Activated CD4-positive, alpha-beta T cell treated with anti-CD3 and anti-CD28 coated beads for 36 hours (primary cell): ENCODE measurements at regions not wholly inside any gene's neighbourhood (a gene's known extent, or its start where the extent isn't known, plus 50 kb on each side); places are given as distances from the start of the nearest gene placed in this dataset.

ENCODE experiments used
- ATAC-seq: fragments of 200-7000 bp; cut with Tn5 transposase; one replicate; pipeline ENCODE4 v1.10.0; 2021; ENCODE audit warnings: mild to moderate bottlenecking, moderate library complexity
- CTCF ChIA-PET: fragments of 350-600 bp; sonication (Branson Sonifier 250); formaldehyde crosslinking; loops from one replicate; lab custom pipeline; 2021; ENCODE audit warnings: antibody characterized with exemption; lab: Charles Lee
- POLR2A ChIA-PET: fragments of 350-600 bp; sonication (Branson Sonifier 250); formaldehyde crosslinking; loops from one replicate; lab custom pipeline; 2021; ENCODE audit warnings: antibody characterized with exemption, inconsistent platforms; lab: Charles Lee
- DNase-seq: peaks from one replicate; pipeline ENCODE4 v3.0.0-alpha.2; 2020
- H3K27ac Mint-ChIP-seq: one replicate; pipeline ENCODE4 v1.8.0; 2021; ENCODE audit warnings: mixed read lengths
- H3K27me3 Mint-ChIP-seq: one replicate; pipeline ENCODE4 v1.8.0; 2021; ENCODE audit warnings: mixed read lengths
- H3K36me3 Mint-ChIP-seq: one replicate; pipeline ENCODE4 v1.8.0; 2021; ENCODE audit warnings: low read depth, mixed read lengths
- H3K4me1 Mint-ChIP-seq: one replicate; pipeline ENCODE4 v1.8.0; 2021; ENCODE audit warnings: mixed read lengths
- H3K4me3 Mint-ChIP-seq: one replicate; pipeline ENCODE4 v1.8.0; 2021; ENCODE audit warnings: mild to moderate bottlenecking, moderate library complexity, mixed read lengths
- H3K9me3 Mint-ChIP-seq: one replicate; pipeline ENCODE4 v1.8.0; 2021; ENCODE audit warnings: low read depth, mixed read lengths
- intact Hi-C, 2 experiments: fragments of 100-400 bp; cut with DNase I in 1 of 2; cut with micrococcal nuclease in 1 of 2; formaldehyde crosslinking; loops; one replicate each; pipeline versions ENCODE4 v1.14.2 to v1.15.1; 2022 to 2024; cut with DNase I, micrococcal nuclease

DNA sequence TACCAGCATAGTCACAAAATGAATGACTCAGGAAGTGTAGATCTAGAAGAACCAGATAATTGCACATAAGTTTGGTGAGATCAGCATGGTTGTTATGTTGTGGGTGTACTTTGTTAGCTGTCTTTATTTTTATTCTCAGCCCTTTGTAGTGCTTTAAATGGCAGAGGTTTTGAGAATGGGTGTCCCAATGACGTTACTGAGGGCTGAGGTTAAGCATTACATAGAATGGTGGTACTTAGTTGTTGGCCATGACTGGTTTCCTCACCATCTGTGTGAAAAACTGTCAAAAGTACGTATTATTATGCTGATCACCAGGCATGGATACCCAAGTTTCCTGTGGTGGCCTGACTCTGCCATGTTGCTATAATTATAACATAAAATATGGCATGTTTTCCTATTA, 165.8 kb downstream of the UBE2E3 start:
- no peak overlapping the region for H3K27ac Mint-ChIP-seq
- intact Hi-C loops = no loop called here
- peaks cover 2% of the 10 kb centered on the region for H3K9me3 Mint-ChIP-seq
- peaks cover 10% of the 10 kb centered on the region for H3K36me3 Mint-ChIP-seq
- H3K4me3 Mint-ChIP-seq = no peak overlapping the region
- DNase-seq = no peak
- CTCF ChIA-PET = interaction anchor here (0.6 to 3.4 kb wide), 6 partner anchors 17 to 341 kb away, joined by 3 to 9 read pairs (median 4); partner anchors contain the start of gene ITGA4
- no peak for ATAC-seq
- POLR2A ChIA-PET = interaction anchor here (0.6 kb wide), 1 partner anchor 543 kb away, joined by 3 read pairs; no protein-coding TSS in a partner anchor
- no peaks in the 10 kb centered on the region for H3K27me3 Mint-ChIP-seq
- H3K4me1 Mint-ChIP-seq = peaks cover 56% of the 10 kb centered on the region

DNA sequence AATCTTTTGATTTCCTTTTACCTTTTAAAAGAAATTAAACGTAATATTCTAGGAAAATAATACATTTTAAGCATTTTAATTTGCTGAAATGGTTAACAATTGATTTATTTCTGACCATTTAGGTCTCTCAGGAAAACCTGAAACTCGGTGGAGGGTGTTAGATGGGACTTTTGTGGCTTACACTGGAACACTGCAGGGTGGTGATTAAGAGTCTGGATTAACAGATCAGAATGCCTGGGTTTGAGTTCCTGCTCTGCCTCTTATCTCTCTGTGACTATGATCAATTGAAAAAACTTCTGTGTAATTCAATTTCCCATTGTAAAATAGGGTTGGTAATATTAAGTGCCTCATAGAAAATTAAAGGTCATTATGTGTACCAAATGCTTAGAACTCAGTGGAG, 168.7 kb downstream of the UBE2E3 start:
- Mint-ChIP-seq H3K27ac (no peak overlapping the region), H3K4me3 (no peak overlapping the region), H3K9me3 (peaks cover 2% of the 10 kb centered on the region), H3K4me1 (peaks cover 57% of the 10 kb centered on the region), H3K36me3 (peaks cover 10% of the 10 kb centered on the region), H3K27me3 (no peaks in the 10 kb centered on the region)
- intact Hi-C loops = no loop called here
- CTCF ChIA-PET = no interaction called here
- POLR2A ChIA-PET = no interaction called here
- ATAC-seq (no peak), DNase-seq (no peak)

DNA sequence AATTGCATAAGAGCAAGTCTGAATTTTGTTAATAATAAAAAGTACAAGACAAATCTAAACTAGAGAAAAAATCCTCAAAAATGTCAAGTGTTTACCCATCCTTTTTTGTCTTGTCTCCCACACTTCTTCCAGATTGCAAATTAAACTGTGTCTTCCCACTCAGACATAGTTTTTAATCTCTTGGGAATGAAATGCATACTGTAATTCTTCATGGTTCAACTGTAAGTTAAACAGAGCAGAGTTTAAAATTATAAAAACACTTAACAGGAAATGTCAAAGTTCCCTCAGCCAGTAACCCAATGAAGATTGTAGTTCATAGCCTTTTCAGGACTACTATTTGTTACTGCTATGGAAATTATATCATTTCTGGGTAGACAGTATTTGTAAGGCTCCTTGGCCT, 171.8 kb downstream of the UBE2E3 start:
- no peak for ATAC-seq
- H3K4me3 Mint-ChIP-seq = no peak overlapping the region
- no peaks in the 10 kb centered on the region for H3K27me3 Mint-ChIP-seq

DNA sequence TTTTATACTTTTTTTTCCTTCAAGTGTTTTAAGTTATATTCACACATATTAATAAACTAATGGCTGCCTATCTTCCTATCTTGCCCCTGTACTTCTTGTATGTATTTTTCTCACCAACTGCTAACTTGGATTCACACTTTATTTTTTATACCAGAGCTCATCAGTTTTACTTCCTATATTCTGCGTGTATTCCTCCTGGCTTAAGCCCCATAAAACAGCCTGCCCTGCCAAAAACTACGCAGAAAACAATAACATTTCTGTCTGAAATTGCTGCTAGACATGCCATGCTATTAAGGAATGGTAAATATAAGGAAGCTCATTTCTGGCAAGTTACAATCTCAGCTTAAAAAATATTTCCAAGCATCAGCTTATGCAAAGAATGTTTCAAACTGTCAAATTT, 172.3 kb downstream of the UBE2E3 start:
- no peak for ATAC-seq
- Mint-ChIP-seq H3K27me3 (no peaks in the 10 kb centered on the region), H3K4me3 (no peak overlapping the region), H3K4me1 (peaks cover 39% of the 10 kb centered on the region), H3K9me3 (peaks cover 7% of the 10 kb centered on the region), H3K27ac (no peak overlapping the region), H3K36me3 (peaks cover 7% of the 10 kb centered on the region)
- POLR2A ChIA-PET = no interaction called here
- intact Hi-C loops = no loop called here
- CTCF ChIA-PET = interaction anchor here (0.9 to 1.8 kb wide), 5 partner anchors 9 to 48 kb away, joined by 3 to 6 read pairs (median 5); no protein-coding TSS in a partner anchor
- DNase-seq = no peak

More for the DNA sequence above, 171.8 kb downstream of the UBE2E3 start:
- intact Hi-C loops = no loop called here
- ChIA-PET CTCF (interaction anchor here (1.4 to 1.8 kb wide), 2 partner anchors 10 to 26 kb away, joined by 5 to 6 read pairs; no protein-coding TSS in a partner anchor), POLR2A (no interaction called here)
- Mint-ChIP-seq H3K9me3 (peaks cover 7% of the 10 kb centered on the region), H3K27ac (peak overlapping the region; percentile 47), H3K4me1 (peaks cover 39% of the 10 kb centered on the region), H3K36me3 (peaks cover 7% of the 10 kb centered on the region)
- DNase-seq = no peak

DNA sequence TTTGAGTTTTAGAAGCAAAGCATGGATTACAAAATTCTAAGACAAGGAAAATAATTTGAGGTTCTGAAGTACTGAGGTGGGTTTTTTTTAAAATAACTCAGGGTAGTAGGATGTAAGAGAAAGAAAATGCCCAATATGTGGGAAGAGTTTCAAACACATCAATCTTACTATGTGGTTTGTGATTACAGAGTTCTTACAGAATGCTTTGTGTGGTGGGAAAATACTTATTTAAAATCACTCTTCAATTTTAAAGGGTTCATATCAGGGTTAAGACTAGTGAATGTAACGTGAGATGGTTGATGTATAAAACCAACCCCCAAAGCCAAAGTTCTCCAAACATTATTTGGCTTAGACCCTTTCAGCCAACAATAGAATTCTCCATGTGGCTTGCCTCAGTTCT, 173.5 kb downstream of the UBE2E3 start:
- CTCF ChIA-PET = interaction anchor here (0.6 to 1.8 kb wide), 4 partner anchors 10 to 205 kb away, joined by 3 to 6 read pairs (median 4); no protein-coding TSS in a partner anchor
- H3K27me3 Mint-ChIP-seq = no peaks in the 10 kb centered on the region
- no peak for DNase-seq
- intact Hi-C loops = no loop called here
- no peak overlapping the region for H3K4me3 Mint-ChIP-seq
- peaks cover 7% of the 10 kb centered on the region for H3K9me3 Mint-ChIP-seq
- H3K27ac Mint-ChIP-seq = no peak overlapping the region
- H3K4me1 Mint-ChIP-seq = peaks cover 32% of the 10 kb centered on the region
- peaks cover 9% of the 10 kb centered on the region for H3K36me3 Mint-ChIP-seq
- POLR2A ChIA-PET = no interaction called here
- ATAC-seq = no peak

DNA sequence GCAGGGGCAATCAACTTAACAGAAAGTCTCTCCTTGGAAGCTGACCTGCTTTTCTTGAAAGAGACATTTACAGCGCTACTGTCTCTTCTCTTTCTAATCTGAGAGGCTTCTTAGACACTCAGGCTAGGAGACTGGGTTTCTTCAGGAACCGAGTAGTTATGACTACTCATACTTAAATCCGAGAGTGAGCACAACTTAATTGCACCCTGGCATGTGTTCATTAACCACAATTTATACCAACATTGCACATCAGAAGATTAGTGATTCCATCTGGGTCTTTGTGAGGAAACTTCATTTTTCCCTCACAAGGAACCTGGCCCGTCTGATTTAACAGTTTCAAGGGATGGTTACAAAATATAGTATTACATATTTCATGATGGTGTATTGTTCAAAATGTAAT, 176.9 kb downstream of the UBE2E3 start:
- peaks cover 20% of the 10 kb centered on the region for H3K4me1 Mint-ChIP-seq
- H3K9me3 Mint-ChIP-seq = peaks cover 9% of the 10 kb centered on the region
- H3K27me3 Mint-ChIP-seq = no peaks in the 10 kb centered on the region
- no peak for DNase-seq
- H3K27ac Mint-ChIP-seq = no peak overlapping the region
- CTCF ChIA-PET = no interaction called here
- peaks cover 9% of the 10 kb centered on the region for H3K36me3 Mint-ChIP-seq
- no peak for ATAC-seq
- POLR2A ChIA-PET = no interaction called here
- intact Hi-C loops = no loop called here
- no peak overlapping the region for H3K4me3 Mint-ChIP-seq

DNA sequence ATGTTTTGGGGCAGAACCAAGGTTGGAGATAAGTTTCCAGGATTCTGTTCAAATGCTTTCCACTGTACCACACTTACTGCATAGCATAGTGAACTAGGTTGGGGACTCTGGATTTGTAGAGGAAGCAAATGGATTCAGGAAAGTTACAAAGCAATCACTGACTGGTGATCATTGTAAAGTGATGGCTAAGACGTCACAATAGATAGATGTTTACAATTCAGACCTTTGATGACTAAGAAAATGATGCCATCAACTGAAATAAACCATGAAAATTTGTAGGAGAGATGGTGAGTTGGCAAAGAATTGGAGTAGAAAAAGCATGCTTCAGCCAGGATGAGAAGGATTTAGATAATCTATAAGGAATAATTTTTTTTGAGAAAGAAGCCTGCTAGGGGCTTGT, 178.0 kb downstream of the UBE2E3 start:
- DNase-seq (no peak), ATAC-seq (no peak)
- H3K36me3 Mint-ChIP-seq = peaks cover 9% of the 10 kb centered on the region
- H3K27ac Mint-ChIP-seq = no peak overlapping the region
- H3K27me3 Mint-ChIP-seq = no peaks in the 10 kb centered on the region
- H3K9me3 Mint-ChIP-seq = peaks cover 9% of the 10 kb centered on the region
- H3K4me3 Mint-ChIP-seq = no peak overlapping the region
- POLR2A ChIA-PET = no interaction called here
- intact Hi-C loops = no loop called here
- CTCF ChIA-PET = no interaction called here
- peaks cover 19% of the 10 kb centered on the region for H3K4me1 Mint-ChIP-seq

DNA sequence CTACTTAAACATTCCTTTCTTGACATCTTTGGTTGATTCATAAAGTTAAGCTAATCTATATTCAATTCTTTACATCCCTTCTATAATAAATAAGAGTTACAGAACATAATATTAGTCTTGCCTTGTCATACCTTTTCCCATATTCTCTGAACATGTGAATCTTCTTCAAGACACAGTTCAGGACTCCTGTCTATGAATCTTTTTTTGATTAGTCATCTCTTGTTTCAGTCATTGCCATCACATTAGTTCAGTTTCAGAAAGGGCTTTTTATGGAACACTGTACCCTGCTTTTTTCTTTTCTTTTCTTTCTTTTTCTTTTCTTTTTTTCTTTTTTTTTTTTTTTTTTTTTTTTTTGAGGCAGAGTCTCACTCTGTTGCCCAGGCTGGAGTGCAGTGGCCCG, 181.2 kb downstream of the UBE2E3 start:
- ATAC-seq = peak; percentile 54
- Mint-ChIP-seq H3K4me1 (peaks cover 37% of the 10 kb centered on the region), H3K4me3 (no peak overlapping the region), H3K27me3 (no peaks in the 10 kb centered on the region), H3K36me3 (peaks cover 20% of the 10 kb centered on the region), H3K27ac (no peak overlapping the region), H3K9me3 (peaks cover 9% of the 10 kb centered on the region)
- intact Hi-C loops = loop anchor here in 1 of 2 experiments (5.0 kb wide), 1 partner anchor 54 kb away; no protein-coding TSS in a partner anchor
- ChIA-PET CTCF (no interaction called here), POLR2A (no interaction called here)
- DNase-seq = no peak

DNA sequence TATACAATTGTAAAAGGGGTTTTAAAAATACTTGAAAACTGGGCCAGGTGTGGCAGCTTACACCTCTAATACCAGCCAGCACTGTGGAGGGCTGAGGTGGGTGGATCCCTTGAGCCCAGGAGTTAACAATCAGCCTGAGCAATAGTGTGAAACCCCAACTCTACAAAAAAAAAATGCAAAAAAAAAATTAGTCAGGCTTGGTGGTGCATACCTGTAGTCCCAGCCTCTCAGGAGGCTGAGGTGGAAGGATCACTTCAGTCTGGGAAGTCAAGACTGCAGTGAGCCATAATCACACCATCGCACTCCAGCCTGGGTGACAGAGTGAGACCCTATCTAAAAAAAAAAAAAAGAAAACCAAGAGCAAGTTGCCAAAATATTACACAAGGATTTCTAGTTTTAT, 182.7 kb downstream of the UBE2E3 start:
- intact Hi-C loops = loop anchor here in 1 of 2 experiments (5.0 kb wide), 1 partner anchor 56 kb away; no protein-coding TSS in a partner anchor
- peaks cover 14% of the 10 kb centered on the region for H3K9me3 Mint-ChIP-seq
- no peaks in the 10 kb centered on the region for H3K27me3 Mint-ChIP-seq
- peaks cover 38% of the 10 kb centered on the region for H3K4me1 Mint-ChIP-seq
- peak overlapping the region; percentile 23 for H3K27ac Mint-ChIP-seq
- POLR2A ChIA-PET = no interaction called here
- CTCF ChIA-PET = interaction anchor here (0.6 kb wide), 1 partner anchor 81 kb away, joined by 3 read pairs; no protein-coding TSS in a partner anchor
- peaks cover 25% of the 10 kb centered on the region for H3K36me3 Mint-ChIP-seq
- peak; percentile 64 for ATAC-seq
- peak; percentile 31 for DNase-seq
- H3K4me3 Mint-ChIP-seq = no peak overlapping the region

DNA sequence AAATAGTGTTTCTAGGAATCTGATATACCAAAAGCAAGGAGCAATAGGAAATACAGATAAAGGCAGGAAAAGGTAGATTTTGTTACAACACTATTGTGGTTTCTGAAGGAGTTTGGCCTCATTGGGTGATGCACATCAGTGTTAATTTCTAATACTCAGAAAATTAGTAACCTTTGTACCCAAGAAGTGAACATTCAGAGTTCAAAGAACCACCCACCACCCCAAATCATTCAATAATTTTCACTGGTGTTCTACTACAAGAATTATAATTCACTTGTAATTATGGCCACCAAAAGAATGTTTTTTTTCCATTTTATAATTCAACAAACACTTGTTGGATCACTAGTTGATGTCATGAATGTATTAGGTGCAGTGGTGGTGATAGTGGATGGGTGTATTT, 183.3 kb downstream of the UBE2E3 start:
- ATAC-seq (no peak), DNase-seq (no peak)
- ChIA-PET POLR2A (no interaction called here), CTCF (interaction anchor here (0.6 kb wide), 1 partner anchor 81 kb away, joined by 3 read pairs; no protein-coding TSS in a partner anchor)
- H3K36me3 Mint-ChIP-seq = peaks cover 26% of the 10 kb centered on the region
- H3K27ac Mint-ChIP-seq = peak overlapping the region; percentile 33
- H3K27me3 Mint-ChIP-seq = no peaks in the 10 kb centered on the region
- H3K4me1 Mint-ChIP-seq = peaks cover 39% of the 10 kb centered on the region
- no peak overlapping the region for H3K4me3 Mint-ChIP-seq
- intact Hi-C loops = loop anchor here in 1 of 2 experiments (5.0 kb wide), 1 partner anchor 56 kb away; no protein-coding TSS in a partner anchor
- H3K9me3 Mint-ChIP-seq = peaks cover 16% of the 10 kb centered on the region

DNA sequence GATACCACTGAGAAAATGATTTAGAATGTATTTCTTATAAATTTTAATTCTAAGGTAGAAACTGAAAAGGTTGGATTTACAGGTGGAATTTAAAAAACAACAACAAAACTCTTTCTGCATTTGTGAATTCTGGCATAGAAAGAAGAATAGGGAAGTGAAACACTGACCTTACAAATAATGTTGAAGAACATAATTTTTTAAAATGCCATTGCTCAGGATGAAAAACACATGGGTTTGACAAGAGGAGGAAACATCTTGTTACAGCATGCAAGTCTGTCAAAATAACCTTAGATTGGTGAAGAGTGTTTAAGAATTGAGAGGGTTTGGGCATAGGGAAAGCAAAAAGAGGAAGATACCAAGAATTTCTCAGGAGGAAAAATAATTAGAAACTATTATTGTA, 184.3 kb downstream of the UBE2E3 start:
- Mint-ChIP-seq H3K36me3 (peaks cover 26% of the 10 kb centered on the region), H3K9me3 (peaks cover 16% of the 10 kb centered on the region), H3K27ac (peak overlapping the region; percentile 93), H3K27me3 (no peaks in the 10 kb centered on the region), H3K4me1 (peaks cover 44% of the 10 kb centered on the region), H3K4me3 (peak overlapping the region; percentile 47)
- no peak for DNase-seq
- intact Hi-C loops = loop anchor here in 1 of 2 experiments (5.0 kb wide), 1 partner anchor 57 kb away; no protein-coding TSS in a partner anchor
- ATAC-seq = no peak
- ChIA-PET POLR2A (no interaction called here), CTCF (interaction anchor here (0.6 to 0.9 kb wide), 3 partner anchors 14 to 153 kb away, joined by 3 read pairs; no protein-coding TSS in a partner anchor)
